H1 (cell line): ENCODE measurements at regions not wholly inside any gene's neighbourhood (a gene's known extent, or its start where the extent isn't known, plus 50 kb on each side); places are given as distances from the start of the nearest gene placed in this dataset.

Experiments
- CTCF ChIA-PET: fragments of 300-600 bp; sonication (Branson Sonifier 250); formaldehyde crosslinking; loops from one replicate; lab custom pipeline; 2021; ENCODE audit not compliant: partially characterized antibody; lab: Charles Lee
- POLR2A ChIA-PET: fragments of 300-600 bp; sonication (Branson Sonifier 250); formaldehyde crosslinking; loops from one replicate; lab custom pipeline; 2021; ENCODE audit warnings: inconsistent platforms; ENCODE audit not compliant: partially characterized antibody; lab: Charles Lee
- DNase-seq, 2 experiments: peaks; one replicate each; pipeline versions ENCODE4 v3.0.0 to v3.0.0-alpha.2; 2010 to 2022; ENCODE audit warnings: low spot score in 2 of 2, low read depth in 1 of 2, mixed read lengths in 1 of 2
- FAIRE-seq: peaks from 2 replicates; lab custom pipeline; 2011; peaks lifted over from hg19 to GRCh38; lab: Jason Lieb, UNC
- H2AFZ ChIP-seq: 2 replicates; pipeline ENCODE4 v1.8.1; 2012; ENCODE audit warnings: low read length, inconsistent platforms
- H2AK5ac ChIP-seq: 2 replicates; pipeline ENCODE4 v1.6.1; 2013; ENCODE audit warnings: low read depth, low read length
- H2BK120ac ChIP-seq: replicated peaks from 2 replicates; pipeline ENCODE3; 2013; ENCODE audit warnings: low read depth, low read length, inconsistent platforms
- H2BK12ac ChIP-seq: 2 replicates; pipeline ENCODE4 v1.6.1; 2013; ENCODE audit warnings: low read depth, low read length
- H2BK15ac ChIP-seq: 2 replicates; pipeline ENCODE4 v1.6.1; 2013; ENCODE audit warnings: low read length
- H2BK20ac ChIP-seq: 2 replicates; pipeline ENCODE4 v1.6.1; 2013; ENCODE audit warnings: low read length
- H2BK5ac ChIP-seq: 2 replicates; pipeline ENCODE4 v1.6.1; 2013; ENCODE audit warnings: low read depth, low read length
- H3K14ac ChIP-seq: 2 replicates; pipeline ENCODE4 v1.6.1; 2013; ENCODE audit warnings: inconsistent platforms; ENCODE audit not compliant: insufficient read length
- H3K18ac ChIP-seq: 2 replicates; pipeline ENCODE4 v1.6.1; 2013; ENCODE audit warnings: low read length; ENCODE audit errors: extremely low read depth
- H3K23ac ChIP-seq: 2 replicates; pipeline ENCODE4 v1.6.1; 2013; ENCODE audit warnings: inconsistent platforms; ENCODE audit not compliant: insufficient read length
- H3K23me2 ChIP-seq: 2 replicates; pipeline ENCODE4 v1.6.1; 2013; ENCODE audit warnings: low read depth, low read length
- H3K27ac ChIP-seq: 2 replicates; pipeline ENCODE4 v1.6.1; 2011; ENCODE audit warnings: low read depth, low read length, inconsistent platforms
- H3K27me3 ChIP-seq, 4 experiments: replicated peaks in 1 of 4; 1 replicate in 1 of 4; 2 replicates in 3 of 4; pipeline versions ENCODE4 v1.6.1 to v1.8.1; 2011 to 2013; ENCODE audit warnings: low read length in 3 of 4, mild to moderate bottlenecking in 3 of 4, inconsistent platforms in 2 of 4, mixed read lengths in 2 of 4, moderate library complexity in 1 of 4; ENCODE audit not compliant: control insufficient read depth in 3 of 4, insufficient read depth in 3 of 4; ENCODE audit errors: extremely low read depth in 1 of 4
- H3K36me3 ChIP-seq, 4 experiments: 2 replicates each; pipeline versions ENCODE4 v1.6.1 to v1.8.1; 2011 to 2013; ENCODE audit warnings: mild to moderate bottlenecking in 4 of 4, low read length in 3 of 4, moderate library complexity in 2 of 4, control low read depth in 1 of 4, inconsistent platforms in 1 of 4; ENCODE audit not compliant: insufficient read depth in 4 of 4, control insufficient read depth in 2 of 4
- H3K4ac ChIP-seq: replicated peaks from 2 replicates; pipeline ENCODE3; 2013; ENCODE audit warnings: low read length, low read depth, mixed read lengths, inconsistent platforms; ENCODE audit not compliant: insufficient read length
- H3K4me1 ChIP-seq, 4 experiments: replicated peaks in 1 of 4; 1 replicate in 1 of 4; 2 replicates in 3 of 4; pipeline versions ENCODE4 v1.6.1 to v1.8.1; 2011 to 2013; ENCODE audit warnings: low read length in 3 of 4, inconsistent platforms in 2 of 4, mixed read lengths in 1 of 4; ENCODE audit not compliant: insufficient read depth in 4 of 4, control insufficient read depth in 3 of 4
- H3K4me2 ChIP-seq, 2 experiments: 2 replicates each; pipeline versions ENCODE4 v1.6.1 to v1.8.1; 2011 to 2013; ENCODE audit warnings: low read depth in 2 of 2, low read length in 2 of 2, control low read depth in 1 of 2, inconsistent platforms in 1 of 2, mild to moderate bottlenecking in 1 of 2; ENCODE audit not compliant: insufficient read depth in 1 of 2
- H3K4me3 ChIP-seq, 4 experiments: fragments of 200-600, 300-600 bp in 1 of 4; sonication (generic), shearing (Covaris generic), sonication (Bioruptor Twin) in 1 of 4; 2 replicates each; pipeline versions ENCODE4 v1.5.1 to v1.8.1; 2011 to 2016; ENCODE audit warnings: low read length in 4 of 4, low read depth in 3 of 4, control low read depth in 2 of 4, inconsistent platforms in 2 of 4, mild to moderate bottlenecking in 2 of 4, mixed read lengths in 1 of 4, moderate library complexity in 1 of 4; ENCODE audit not compliant: insufficient read depth in 2 of 4; ENCODE audit errors: extremely low read depth in 1 of 4
- H3K56ac ChIP-seq: replicated peaks from 2 replicates; pipeline ENCODE3; 2013; ENCODE audit warnings: low read depth, mild to moderate bottlenecking, mixed read lengths, low read length, inconsistent platforms; ENCODE audit not compliant: insufficient read length
- H3K79me1 ChIP-seq: 2 replicates; pipeline ENCODE4 v1.6.1; 2013; ENCODE audit warnings: low read depth, low read length, control low read depth
- H3K79me2 ChIP-seq, 2 experiments: 2 replicates each; pipeline versions ENCODE4 v1.6.1 to v1.8.1; 2012 to 2013; ENCODE audit warnings: low read length in 2 of 2, mild to moderate bottlenecking in 2 of 2, inconsistent platforms in 1 of 2; ENCODE audit not compliant: insufficient read depth in 2 of 2, control insufficient read depth in 1 of 2
- H3K9ac ChIP-seq, 4 experiments: replicated peaks in 1 of 4; 1 replicate in 1 of 4; 2 replicates in 3 of 4; pipeline versions ENCODE4 v1.6.1 to v1.8.1; 2011 to 2013; ENCODE audit warnings: low read depth in 3 of 4, low read length in 3 of 4, control low read depth in 2 of 4, mild to moderate bottlenecking in 2 of 4, moderate library complexity in 2 of 4, inconsistent platforms in 1 of 4; ENCODE audit errors: extremely low read depth in 1 of 4
- H3K9me3 ChIP-seq, 2 experiments: 2 replicates each; pipeline versions ENCODE4 v1.6.1 to v1.8.1; 2012 to 2013; ENCODE audit warnings: mild to moderate bottlenecking in 2 of 2, moderate library complexity in 2 of 2, control low read depth in 1 of 2, inconsistent platforms in 1 of 2, low read depth in 1 of 2, low read length in 1 of 2, mixed read lengths in 1 of 2; ENCODE audit not compliant: insufficient read depth in 2 of 2
- H4K20me1 ChIP-seq, 2 experiments: replicated peaks in 1 of 2; 2 replicates each; pipeline versions ENCODE3 to v1.8.1; 2011 to 2013; ENCODE audit warnings: inconsistent platforms in 2 of 2, low read length in 2 of 2, mild to moderate bottlenecking in 1 of 2; ENCODE audit not compliant: insufficient read depth in 2 of 2, control insufficient read depth in 1 of 2
- H4K5ac ChIP-seq: 2 replicates; pipeline ENCODE4 v1.6.1; 2013; ENCODE audit warnings: low read length, low read depth, mixed read lengths, inconsistent platforms; ENCODE audit not compliant: insufficient read length
- H4K8ac ChIP-seq: 2 replicates; pipeline ENCODE4 v1.8.0; 2013; ENCODE audit warnings: mild to moderate bottlenecking, moderate library complexity, low read length, inconsistent platforms; ENCODE audit not compliant: insufficient read depth; ENCODE audit errors: extremely low read depth
- H4K91ac ChIP-seq: replicated peaks from 2 replicates; pipeline ENCODE3; 2013; ENCODE audit warnings: low read length, mixed read lengths, inconsistent platforms; ENCODE audit not compliant: insufficient read length
- BACH1 ChIP-seq: IDR thresholded peaks from 2 replicates; pipeline ENCODE4 v1.6.1; 2012; ENCODE audit warnings: low read length, improper control_type of control experiment
- CBX5 ChIP-seq: fragments of 300-800, 300-1000 bp; sonication (generic); IDR thresholded peaks from 2 replicates; pipeline ENCODE4 v1.7.1; 2016; ENCODE audit warnings: antibody characterized with exemption, low read length, low read depth
- CREB1 ChIP-seq: IDR thresholded peaks from 2 replicates; pipeline ENCODE4 v1.6.1; 2012; ENCODE audit warnings: inconsistent platforms
- CTBP2 ChIP-seq: IDR thresholded peaks from 2 replicates; pipeline ENCODE4 v1.7.0; 2011; ENCODE audit warnings: borderline replicate concordance, mild to moderate bottlenecking, moderate library complexity, mixed read lengths, low read length; ENCODE audit not compliant: insufficient read depth, insufficient read length
- POLR2A ChIP-seq, 2 experiments: IDR thresholded peaks; 1 replicate in 1 of 2; 2 replicates in 1 of 2; pipeline ENCODE4 v1.6.1; 2011; ENCODE audit warnings: low read depth in 2 of 2, low read length in 2 of 2, mild to moderate bottlenecking in 2 of 2; ENCODE audit errors: control extremely low read depth in 1 of 2
- POLR2AphosphoS5 ChIP-seq: IDR thresholded peaks from 2 replicates; pipeline ENCODE4 v1.6.1; 2011; ENCODE audit warnings: low read depth, low read length
- POU5F1 ChIP-seq: IDR thresholded peaks from 2 replicates; pipeline ENCODE4 v1.6.1; 2011; ENCODE audit warnings: low read depth, mild to moderate bottlenecking, low read length, moderate library complexity
- RFX5 ChIP-seq: IDR thresholded peaks from 2 replicates; pipeline ENCODE4 v1.6.1; 2011; ENCODE audit warnings: low read depth, low read length, improper control_type of control experiment, borderline replicate concordance
- RXRA ChIP-seq: IDR thresholded peaks from 2 replicates; pipeline ENCODE4 v1.6.1; 2011; ENCODE audit warnings: low read depth, mild to moderate bottlenecking, low read length, moderate library complexity; ENCODE audit not compliant: insufficient read depth
- SP4 ChIP-seq: IDR thresholded peaks from 2 replicates; pipeline ENCODE4 v1.6.1; 2012; ENCODE audit warnings: low read length, inconsistent platforms
- TAF1 ChIP-seq: IDR thresholded peaks from 2 replicates; pipeline ENCODE4 v1.6.1; 2011; ENCODE audit warnings: mild to moderate bottlenecking, low read depth, low read length
- YY1 ChIP-seq: IDR thresholded peaks from 2 replicates; pipeline ENCODE4 v1.6.1; 2011; ENCODE audit warnings: low read depth, mild to moderate bottlenecking, low read length
- ZNF274 ChIP-seq: IDR thresholded peaks from 2 replicates; pipeline ENCODE4 v1.7.0; 2012; ENCODE audit warnings: low read length, borderline replicate concordance; ENCODE audit errors: extremely low read depth
- WGBS, 2 experiments: shearing (Covaris generic) in 1 of 2; methylation state at CpG; one replicate each; pipeline versions ENCODE4 v1.1.6 to v1.1.7; 2013 to 2015; ENCODE audit warnings: low lambda C conversion rate in 2 of 2, mixed read lengths in 2 of 2, inconsistent platforms in 1 of 2, low coverage in 1 of 2, missing lambda C conversion rate in 1 of 2; ENCODE audit not compliant: insufficient replicate concordance in 2 of 2, insufficient coverage in 1 of 2, insufficient read length in 1 of 2; ENCODE audit errors: extremely low coverage in 1 of 2, missing lambda C conversion rate in 1 of 2; 5-methylcytosine and 5-hydroxymethylcytosine counted together

- H4K5ac ChIP-seq, result no peak overlapping the region
- H2BK20ac ChIP-seq, result no peak overlapping the region
- no peak overlapping the region for H2BK12ac ChIP-seq
- H2AK5ac ChIP-seq, result no peak overlapping the region
- no peaks in the 10 kb centered on the region for H3K9me3 ChIP-seq
- H2AFZ ChIP-seq, result no peak overlapping the region
- POLR2A ChIA-PET, result no interaction called here
- no peak overlapping the region for H3K27ac ChIP-seq
- H4K91ac ChIP-seq, result no peak overlapping the region
- no peaks in the 10 kb centered on the region for H3K36me3 ChIP-seq
- H4K20me1 ChIP-seq, result no peaks in the 10 kb centered on the region
- no peaks in the 10 kb centered on the region for H3K79me1 ChIP-seq
- H3K14ac ChIP-seq, result no peak overlapping the region
- no peak overlapping the region for H3K9ac ChIP-seq
- no peaks in the 10 kb centered on the region for H3K4me1 ChIP-seq
- no peak for DNase-seq
- no peak overlapping the region for H3K4me3 ChIP-seq
- no peak overlapping the region for H2BK120ac ChIP-seq
- no peak overlapping the region for H3K4ac ChIP-seq
- H2BK5ac ChIP-seq, result no peak overlapping the region
- no peak overlapping the region for H2BK15ac ChIP-seq
- H3K18ac ChIP-seq, result no peak overlapping the region
- no peak overlapping the region for H3K23ac ChIP-seq
- no peak overlapping the region for H3K4me2 ChIP-seq
- H3K23me2 ChIP-seq, result no peaks in the 10 kb centered on the region
- no peaks in the 10 kb centered on the region for H3K27me3 ChIP-seq
- no peak overlapping the region for H3K56ac ChIP-seq
- CTCF ChIA-PET, result interaction anchor here (0.6 kb wide), 2 partner anchors 114 to 138 kb away, joined by 3 to 4 read pairs; no protein-coding TSS in a partner anchor
- no peak overlapping the region for H4K8ac ChIP-seq
- no peaks in the 10 kb centered on the region for H3K79me2 ChIP-seq
- 100% methylated on average over 1 of the region's 1 CpG; no CpG with 5 or more reads in 1 of the 2 experiments for WGBS, 2 experiments
- no peak for FAIRE-seq
- TF ChIP-seq POLR2AphosphoS5 (no peak), CTBP2 (no peak), TAF1 (no peak), YY1 (no peak), RXRA (no peak), BACH1 (no peak), CBX5 (no peak), POU5F1 (no peak), RFX5 (no peak), POLR2A (IDR thresholded peaks at IDR 0.05; ENCODE audit: control extremely low read depth in 1 of 2, low read depth in 2 of 2, low read length in 2 of 2) (no peak), ZNF274 (no peak), SP4 (no peak), CREB1 (no peak)
Observed at GRCh38 chr16:76932541-76933211, 258.3 kb upstream of the MON1B start.
